ENCODE measurements at regions not wholly inside any gene's neighbourhood (a gene's known extent, or its start where the extent isn't known, plus 50 kb on each side); places are given as distances from the start of the nearest gene placed in this dataset.
"Not testable (repeated sequence)": the region's sequence is repeated elsewhere in the genome, so short reads cannot be mapped to it uniquely, and the experiment has no call there.

DNA sequence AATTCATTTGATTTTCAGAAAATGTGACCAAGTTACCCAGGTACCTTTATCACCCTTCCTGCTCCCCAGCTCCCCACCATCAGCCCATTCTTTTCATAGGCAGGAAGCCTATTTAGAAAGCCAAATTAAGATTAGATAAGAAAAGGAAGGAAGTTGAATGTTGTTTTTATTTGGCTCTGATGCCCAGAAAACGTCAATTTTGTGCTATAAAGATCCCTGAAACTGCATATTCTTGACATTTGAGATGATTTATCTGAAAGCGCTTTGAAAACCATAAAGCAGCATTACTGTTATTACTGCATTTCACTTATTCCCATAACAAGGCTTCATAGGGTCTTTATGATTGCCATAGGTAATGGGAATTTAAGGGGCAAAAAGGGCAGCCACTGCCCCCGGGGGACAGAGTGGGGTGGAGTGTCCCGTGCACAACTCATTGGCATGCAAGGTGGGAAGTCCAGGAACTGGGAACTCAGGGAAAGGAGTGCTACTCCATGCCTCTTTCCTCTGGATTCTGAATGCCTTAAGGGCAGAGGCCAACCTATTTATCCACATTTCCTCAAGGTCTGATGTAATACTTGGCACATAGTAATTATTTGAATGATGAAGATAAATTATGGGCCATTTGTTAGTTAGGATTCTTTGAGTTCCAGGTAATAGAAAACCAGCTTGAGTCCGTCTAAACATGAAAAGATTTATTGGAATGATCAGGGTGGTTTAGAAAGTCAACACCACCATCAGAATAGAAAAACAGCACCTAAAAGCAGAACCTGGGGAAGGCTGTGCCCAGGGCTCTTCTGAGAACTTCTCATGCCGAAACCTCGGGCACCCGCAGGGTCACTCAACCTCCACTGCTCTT, 100.6 kb upstream of the ELMO1 start:
- peak; percentile 22 for DNase-seq

DNA sequence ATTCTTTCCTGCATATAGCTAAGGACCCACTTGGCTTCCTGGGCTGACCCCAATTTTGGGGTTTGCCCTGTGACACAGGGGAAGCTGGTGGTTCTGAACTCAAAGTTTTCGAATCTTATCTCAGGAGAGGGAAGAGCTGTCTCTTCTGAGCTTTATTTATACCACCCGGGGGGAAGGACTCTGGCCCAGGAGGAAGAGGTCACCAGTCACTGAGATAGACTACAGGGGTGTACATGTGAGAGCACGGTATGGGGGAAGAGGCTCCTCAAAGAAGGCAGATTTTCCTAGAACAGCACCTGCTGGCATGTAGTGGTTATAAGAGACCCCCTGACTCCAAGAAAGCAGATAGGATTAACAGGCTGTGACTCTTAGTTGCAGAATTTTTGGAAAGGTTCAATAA, 101.8 kb upstream of the ELMO1 start:
- no peak for DNase-seq

DNA sequence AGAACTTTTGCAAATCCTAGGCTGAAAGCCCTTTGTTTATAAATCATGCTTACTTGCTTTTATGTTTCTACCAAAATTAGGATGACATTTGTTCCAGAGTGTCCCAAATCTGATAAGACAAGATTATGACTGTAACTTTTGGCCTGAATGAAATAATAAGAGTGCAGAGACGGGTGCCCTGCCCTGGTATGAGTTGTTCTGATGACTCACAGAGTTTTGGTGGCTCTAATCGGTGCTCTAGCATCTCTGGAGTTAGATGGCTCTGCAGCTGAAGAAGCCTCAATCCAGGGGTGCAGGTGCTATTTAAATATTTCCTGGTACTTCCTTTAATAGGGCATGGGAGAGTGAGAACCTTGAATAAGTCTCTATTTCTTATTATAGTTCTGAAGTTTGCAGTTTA, 102.2 kb upstream of the ELMO1 start:
- no peak for DNase-seq

DNA sequence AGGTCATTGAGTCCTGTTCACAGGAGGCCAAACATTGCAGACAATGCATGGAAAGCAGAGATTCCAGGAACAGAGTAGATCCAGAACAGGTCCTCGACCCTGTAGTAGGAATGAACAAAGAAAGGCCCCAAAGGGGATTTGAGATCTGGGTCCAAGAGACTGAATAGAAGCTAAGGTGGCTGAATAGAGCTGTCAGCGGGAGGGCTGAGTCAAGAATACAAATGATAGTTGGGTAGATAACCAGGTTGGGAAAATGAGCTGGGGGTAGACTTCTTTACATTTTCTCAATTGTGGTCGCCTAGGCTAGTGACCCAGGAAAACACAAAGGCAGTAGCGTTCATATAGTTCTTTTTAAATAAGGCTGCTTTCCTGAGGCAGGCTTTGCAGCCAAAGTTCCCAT, 103.4 kb upstream of the ELMO1 start:
- DNase-seq: no peak

DNA sequence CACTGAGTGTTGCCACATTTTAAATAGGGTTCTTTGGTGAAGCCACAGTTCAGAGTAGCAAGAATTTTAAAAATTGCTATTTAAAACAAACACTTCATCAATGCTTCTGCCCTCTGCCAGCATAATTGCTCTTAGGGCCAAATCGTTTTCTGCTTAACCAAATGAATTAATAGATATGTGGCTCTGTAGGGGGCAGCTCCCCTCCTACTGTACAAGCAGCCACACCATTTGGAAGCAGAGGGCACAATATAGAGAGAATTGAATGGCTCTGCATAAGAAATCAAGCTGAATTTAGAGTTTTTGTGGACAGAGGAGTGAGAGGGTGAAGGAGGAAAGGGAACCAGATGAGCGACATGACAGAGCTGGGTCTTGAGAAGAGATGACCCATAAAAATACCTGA, 103.8 kb upstream of the ELMO1 start:
- DNase-seq: not testable (repeated sequence)

DNA sequence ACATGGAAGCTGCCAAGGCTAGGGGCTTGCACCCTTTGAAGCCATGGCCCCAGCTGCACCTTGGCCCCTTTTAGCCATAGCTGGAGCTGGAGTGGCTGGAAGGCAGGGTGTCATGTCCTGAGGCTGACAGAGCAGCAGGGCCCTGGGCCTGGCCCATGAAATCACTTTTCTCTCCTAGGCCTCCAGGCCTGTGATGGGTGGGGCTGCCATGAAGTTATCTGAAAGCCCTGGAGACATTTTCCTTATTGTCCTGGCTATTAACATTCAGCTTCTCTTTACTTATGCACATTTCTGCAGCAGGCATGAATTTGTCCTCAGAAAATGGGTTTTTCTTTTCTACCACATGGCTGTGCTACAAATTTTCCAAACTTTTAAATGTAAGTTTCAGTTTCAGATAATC, 106.9 kb upstream of the ELMO1 start:
- no peak for DNase-seq

DNA sequence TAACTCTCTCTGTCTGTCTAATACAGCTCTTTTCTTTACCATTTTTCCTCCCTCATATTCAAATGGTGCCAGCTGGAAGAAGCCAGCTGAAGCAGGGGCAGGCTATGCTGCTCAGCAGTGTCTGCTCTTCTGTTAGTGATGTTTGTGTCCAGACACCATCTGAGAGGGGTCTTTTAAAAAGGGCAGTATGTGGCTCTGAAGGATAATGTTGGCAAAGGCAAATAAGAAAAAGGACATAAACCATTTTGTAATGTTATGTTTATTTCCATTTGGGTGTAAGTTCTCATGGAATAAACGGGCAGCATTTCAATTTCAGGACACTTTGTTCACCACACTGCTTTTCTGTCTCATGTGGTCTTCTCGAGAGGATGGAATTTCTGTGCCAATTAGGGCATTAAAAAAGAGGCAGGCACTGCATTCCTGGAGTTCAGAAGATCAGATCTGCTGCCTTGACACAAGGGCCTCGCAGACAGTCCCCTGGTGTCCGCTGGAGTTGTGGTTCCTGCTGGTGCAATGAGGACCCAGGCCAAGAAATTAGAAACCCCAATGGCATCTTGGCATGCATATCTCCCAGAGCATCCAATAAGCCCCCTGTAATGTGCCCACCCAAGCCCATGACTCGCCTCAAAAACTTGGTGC, 109.0 kb upstream of the ELMO1 start:
- no peak for DNase-seq

DNA sequence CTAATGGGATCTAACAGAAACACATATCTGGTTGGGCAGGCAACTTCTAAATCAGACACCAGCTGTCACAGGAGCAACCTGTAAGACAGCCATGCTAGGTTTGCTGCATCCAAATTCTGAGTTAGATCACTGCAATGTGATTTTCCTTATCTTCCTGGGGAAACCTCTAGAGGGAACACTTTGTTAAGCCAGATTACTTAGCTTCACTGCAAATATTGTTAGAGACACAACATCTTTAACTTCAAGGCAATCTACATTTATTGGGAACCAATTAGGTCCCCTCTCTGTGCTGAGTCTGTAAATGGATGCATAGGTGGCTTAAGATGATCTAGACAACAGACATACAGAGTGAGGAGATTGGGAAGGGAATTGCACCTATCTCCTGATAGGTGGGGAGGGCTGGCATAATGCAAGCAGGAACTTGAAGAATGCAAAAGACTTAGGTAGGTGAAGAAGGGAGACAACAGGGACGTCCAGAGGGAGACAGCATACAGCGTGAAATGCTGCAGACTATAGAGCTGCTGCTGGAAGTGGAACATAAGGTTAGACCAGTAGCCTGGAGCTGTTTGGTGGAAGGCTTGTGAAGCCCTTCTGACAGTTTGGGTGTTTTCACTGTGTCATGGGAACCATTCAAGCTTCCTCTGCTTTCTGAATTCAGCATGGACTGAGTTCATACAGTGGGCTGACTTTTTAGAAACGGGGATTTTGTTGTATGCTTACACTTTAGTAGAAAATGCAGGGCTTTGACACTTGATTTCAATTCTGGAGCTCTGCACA, 109.8 kb upstream of the ELMO1 start:
- no peak for DNase-seq

DNA sequence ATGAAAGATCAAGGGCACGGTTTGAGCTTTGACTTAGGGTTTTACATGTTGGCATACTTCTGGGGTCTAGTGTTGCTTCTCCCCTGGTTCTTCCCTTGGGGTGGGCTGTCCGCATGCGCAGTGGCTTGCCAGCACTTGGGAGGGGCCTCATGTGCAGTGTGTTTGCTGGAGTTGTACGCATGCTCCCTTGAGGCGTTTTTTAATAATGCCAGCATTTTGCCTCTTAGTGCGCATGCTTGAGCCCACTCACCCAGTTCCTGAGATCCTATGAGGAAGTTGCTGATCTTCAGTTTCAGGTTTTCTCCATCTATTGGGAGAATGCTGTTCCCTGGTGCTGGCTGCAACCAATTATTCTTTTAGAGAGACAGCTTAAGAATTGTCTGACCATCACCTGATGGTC, 113.4 kb upstream of the GPR141 start:
- no peak for DNase-seq

DNA sequence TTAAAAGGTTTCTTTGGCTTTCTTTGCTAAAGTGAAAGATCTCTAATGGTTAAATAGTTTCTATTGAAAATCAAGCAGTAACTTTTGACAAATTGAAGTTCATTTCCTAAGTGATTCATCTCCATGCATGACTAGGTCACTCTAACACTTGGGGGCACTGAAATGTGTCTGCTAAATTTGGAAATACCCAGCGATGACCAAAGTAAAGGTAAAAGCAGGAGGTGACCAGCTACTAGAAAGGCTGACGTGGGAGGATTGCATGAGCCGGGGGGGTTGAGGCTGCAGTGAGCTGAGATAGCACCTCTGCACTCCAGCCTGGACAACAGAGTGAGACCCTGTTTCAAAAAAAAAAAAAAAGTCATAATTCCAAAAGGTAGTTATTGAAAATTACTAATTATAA, 111.8 kb upstream of the GPR141 start:
- no peak for DNase-seq

DNA sequence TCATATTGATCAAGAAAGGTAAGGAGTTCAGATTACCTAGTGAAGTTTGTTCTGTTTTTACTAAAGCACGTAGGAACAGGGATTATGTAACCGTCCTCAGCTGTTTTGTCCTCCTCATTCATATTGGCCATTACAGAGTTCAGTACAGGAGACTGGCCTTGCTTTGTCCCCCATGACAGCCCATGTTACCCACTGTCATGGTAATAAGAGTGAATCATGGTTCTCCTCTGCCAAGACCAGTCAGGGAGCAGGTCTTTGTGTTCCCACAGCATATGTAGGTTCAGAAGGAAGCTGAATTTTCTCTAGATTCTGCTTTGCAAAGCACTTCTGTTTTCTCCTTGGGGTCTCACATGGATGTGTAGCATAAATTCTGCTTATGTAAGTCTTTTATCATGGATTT, 106.2 kb upstream of the GPR141 start:
- no peak for DNase-seq

DNA sequence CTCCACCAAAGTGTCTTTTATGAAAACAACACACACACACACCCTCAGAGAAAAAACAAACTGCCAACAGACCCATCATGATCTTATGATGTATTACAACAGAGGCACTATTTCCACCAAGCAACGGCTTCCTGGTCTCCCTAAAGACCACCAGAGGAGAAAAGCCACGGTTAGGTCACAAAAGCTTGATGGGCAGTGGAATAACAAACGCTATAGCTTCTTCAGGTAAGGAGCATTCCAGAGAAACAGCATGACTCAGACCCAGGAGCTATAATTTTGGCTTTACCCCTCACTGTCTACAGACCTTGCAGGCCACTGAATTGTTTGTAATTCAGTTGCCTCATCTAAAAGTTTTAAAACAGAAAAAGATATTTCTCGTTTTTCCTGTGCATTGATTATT, 105.7 kb upstream of the GPR141 start:
- DNase-seq: peak; percentile 27

DNA sequence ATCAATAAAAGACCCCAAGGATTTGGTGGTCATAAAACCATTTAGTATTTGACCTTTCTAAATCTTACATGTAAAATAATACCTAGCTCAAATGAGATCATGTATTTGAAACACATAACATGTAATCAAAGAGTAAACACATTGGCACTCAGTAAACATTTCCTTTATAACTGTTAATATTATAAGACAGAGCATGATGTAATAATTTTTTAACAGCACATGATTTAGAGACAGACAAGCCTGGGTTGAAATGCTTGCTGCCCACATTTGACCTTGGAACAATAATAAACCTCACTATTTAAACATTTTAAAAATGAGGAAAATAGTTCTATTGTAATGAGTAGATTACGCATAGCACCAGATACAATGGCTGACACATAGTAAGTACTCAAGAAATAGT, 105.2 kb upstream of the GPR141 start:
- DNase-seq: peak; percentile 29

DNA sequence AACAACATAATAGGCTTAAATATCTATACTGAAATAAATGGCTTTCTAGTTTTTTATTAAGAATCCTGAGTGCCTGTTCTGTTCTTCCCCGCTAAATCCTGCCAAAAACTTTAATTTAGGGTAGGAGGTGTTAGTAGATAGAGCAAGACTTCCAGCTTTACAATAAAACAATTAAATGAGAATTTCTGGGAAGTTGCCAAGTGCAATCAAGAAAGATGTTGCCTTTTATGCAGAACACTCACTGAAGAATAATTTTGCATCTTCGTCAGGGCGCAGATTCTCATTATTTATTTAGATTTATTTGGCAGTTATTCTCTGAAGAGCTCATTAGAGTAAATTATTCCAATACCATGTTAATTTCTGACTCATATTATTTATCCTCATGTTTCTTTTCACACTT, 103.2 kb upstream of the GPR141 start:
- no peak for DNase-seq

DNA sequence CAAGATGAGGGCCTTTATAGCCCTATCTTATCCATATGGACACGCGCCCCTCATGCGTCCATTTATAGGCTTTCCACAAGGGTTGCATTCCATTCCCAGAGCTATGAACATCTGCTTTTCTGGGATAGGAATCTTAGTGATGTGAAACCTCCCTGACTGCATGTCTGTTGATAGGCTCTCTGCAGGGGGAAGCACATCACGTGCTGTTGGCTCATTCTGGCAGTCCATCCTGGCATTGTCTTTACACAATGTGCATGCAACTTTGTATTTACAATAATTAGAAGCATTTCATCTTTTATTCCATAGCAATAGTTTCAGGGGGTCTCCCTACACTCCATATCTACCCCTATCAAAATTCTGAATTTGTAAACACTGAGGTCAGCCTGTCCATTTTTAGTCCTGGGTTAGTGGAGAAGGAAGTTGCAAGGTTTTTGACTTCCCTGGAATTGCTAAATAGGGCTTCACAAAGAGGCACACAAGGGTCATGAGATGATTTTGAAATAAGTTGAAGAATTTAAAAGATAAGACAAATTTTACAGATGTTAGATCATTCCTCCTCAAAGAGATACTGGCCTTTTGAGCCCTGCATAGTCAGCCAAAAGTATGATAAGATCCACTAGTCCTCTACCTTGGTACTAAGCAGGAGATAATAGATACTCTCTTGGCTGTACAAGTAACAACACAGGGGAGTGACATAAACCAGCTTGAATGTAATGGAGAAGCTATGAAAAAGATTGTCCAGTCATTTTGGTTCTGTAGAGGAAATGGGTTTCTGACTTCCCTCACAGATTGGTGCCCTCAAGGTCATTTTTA, 98.7 kb upstream of the GPR141 start:
- not testable (repeated sequence) for DNase-seq

DNA sequence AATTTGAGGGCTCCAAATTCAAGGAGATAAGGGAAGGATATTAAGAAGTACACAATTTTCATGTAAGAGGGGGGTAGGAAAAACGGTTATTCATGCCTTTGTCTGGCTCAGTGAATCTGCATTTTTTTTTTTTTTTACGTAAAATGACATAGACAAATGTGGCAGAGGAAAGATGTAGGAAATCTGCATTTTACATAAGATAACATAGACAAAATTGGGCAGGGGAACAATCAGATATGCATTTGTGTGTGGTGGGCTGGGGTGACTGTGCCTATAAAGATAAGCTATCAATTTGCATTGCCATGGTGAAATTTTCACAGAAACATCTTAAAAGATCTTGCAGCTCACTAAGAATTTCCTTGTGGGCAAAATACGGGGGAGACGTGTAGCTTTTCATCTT, 92.7 kb upstream of the GPR141 start:
- no peak for DNase-seq

DNA sequence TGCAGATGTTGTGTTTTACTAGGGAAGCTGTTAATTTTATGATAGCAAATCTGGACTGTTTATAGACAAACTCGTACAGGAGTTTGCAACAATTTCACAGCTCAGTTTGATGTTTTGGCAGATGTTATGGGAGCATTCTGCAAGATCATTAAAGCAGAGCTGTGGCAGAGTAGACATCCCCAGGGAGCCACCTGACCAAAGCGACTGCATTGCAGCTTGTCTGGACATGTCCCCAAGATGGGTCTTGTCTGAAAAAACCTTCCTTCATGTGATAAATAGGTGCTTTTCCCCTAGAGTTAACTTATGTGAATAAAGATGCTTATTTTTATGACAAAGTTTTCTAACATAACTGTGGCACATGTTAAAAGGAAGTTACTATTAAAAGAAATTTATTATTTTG, 91.2 kb upstream of the GPR141 start:
- DNase-seq: no peak

DNA sequence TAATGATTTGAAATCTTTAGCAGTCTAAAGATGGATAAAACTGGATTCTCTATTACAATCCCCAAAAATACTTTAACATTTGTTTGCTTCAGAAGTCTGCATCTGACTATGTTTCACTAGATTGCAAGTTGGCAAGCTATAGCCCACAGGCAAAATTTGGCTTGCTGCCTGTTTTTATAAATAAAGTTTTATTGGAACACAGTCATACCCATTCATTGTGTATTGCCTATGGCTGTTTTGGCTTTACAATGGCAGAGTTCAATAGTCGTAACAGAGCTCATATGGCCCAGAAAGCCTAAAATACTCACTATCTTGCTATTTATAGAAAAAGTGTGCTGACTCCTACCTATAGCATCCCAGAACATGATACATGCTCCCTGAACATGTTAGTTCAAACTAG, 89.0 kb upstream of the GPR141 start:
- DNase-seq: no peak

DNA sequence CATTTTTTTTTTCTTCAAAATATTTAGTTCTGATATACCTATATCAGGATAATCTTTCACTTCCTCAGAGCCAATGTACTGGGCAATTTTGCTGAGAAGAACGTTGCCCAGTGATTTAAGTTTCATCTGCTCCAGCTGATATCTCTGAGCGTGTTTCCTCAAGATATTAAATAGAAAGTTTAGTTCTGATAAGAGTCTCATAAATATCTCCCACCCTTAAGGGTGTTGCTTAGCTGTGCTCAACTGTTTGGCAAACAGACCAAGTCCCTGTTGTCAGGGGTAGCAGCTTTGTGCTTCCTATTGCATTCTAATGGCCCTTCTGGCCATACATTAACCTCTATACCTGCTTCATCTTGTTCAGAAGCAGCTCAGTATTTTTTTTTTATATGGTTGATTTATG, 84.7 kb upstream of the GPR141 start:
- DNase-seq: no peak

DNA sequence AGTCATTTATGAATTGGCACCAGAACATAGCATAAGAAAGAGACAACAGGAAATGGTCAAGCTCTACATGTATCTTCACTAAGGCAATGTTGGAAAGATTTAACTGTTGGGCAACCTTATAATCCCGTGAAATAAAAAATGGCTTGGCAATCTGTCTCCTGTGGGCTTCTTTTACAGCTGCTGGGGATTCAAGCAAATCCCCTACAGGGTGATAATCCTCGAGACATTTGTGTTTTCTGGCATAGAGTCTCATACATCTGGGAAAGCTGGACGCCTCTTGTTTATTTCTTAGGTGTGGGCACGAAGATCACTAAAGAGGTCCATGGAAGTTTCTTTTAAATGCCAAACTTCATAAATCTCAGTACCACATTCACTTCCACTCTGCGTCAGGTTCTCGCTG, 82.2 kb upstream of the GPR141 start:
- no peak for DNase-seq

DNA sequence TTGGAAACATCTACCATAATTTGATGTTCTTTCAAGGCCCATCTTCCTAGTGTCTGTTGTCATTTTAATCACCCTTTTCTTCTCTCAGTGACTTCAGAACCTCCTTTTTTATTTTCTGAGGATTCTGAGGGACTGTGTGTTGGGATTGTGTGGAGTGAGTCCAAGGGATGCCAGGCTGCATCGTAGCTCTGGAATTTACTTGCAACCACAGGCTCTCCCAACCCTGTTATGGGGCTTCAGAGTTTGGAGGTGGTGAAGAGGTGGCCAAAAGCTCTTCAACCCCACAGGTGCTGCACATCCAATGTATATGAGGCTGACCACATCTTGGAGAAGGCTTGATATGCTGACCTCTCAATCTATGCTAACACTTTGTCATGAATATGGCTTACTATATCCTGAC, 79.5 kb upstream of the GPR141 start:
- DNase-seq: no peak

DNA sequence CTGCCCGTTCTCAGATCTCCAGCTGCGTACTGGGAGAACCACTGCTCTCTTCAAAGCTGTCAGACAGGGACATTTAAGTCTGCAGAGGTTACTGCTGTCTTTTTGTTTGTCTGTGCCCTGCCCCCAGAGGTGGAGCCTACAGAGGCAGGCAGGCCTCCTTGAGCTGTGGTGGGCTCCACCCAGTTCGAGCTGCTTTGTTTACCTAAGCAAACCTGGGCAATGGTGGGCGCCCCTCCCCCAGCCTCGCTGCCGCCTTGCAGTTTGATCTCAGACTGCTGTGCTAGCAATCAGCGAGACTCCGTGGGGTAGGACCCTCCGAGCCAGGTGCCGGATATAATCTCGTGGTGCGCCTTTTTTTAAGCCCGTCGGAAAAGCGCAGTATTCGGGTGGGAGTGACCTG, 66.2 kb upstream of the GPR141 start:
- not testable (repeated sequence) for DNase-seq

DNA sequence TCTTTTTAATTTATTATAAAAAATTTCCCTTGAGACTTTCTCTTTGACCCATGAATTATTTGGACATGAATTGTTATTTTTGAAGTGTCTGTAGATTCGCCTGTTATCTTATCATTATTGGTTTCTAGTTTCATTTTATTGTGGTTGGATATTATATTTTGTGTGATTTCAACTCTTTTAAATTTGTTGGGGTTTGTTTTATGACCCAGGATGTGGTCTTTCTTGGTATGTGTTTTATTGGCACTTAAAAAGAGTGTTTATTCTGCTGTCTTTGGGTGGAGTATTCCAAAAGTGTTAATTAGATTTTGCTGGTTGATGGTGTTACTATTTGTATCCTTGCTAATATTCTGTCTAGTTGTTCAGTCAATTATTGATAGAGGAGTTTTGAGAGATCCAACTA, 50.5 kb upstream of the GPR141 start:
- DNase-seq: no peak

All from NCI-H69 (cell line).